GM12891 (cell line): ENCODE measurements at regions not wholly inside any gene's neighbourhood (a gene's known extent, or its start where the extent isn't known, plus 50 kb on each side); places are given as distances from the start of the nearest gene placed in this dataset.

ENCODE experiments used
- POLR2A ChIP-seq: IDR thresholded peaks from 2 replicates; pipeline ENCODE4 v1.6.1; 2011; ENCODE audit warnings: low read depth, low read length, control low read depth
- POLR2AphosphoS5 ChIP-seq: IDR thresholded peaks from 2 replicates; pipeline ENCODE4 v1.6.1; 2011; ENCODE audit warnings: low read depth, low read length, control low read depth
- TAF1 ChIP-seq: IDR thresholded peaks from 2 replicates; pipeline ENCODE4 v1.6.1; 2011; ENCODE audit warnings: low read depth, low read length, control low read depth

DNA sequence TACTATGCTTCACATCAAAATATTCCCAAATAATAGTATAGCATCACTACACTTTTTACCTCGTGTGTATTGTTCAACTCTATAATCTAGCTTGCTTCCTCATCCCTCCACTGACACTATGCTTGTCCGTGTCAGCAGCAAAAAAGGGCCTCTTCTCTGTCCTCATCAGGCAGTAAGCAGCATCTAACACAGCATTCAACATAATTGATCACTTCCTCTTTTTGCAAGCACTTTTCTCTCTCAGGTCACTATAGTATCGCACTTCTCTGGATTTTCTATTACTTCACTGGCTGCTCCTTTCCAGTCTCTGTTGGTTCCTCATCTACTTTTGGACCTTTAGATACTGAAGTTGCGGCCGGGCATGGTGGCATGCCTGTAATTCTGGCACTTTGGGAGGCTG lies 64.9 kb upstream of the ZSWIM2 start:
- TF ChIP-seq POLR2AphosphoS5 (no peak), TAF1 (no peak), POLR2A (no peak)
